NT2/D1 (cell line): ENCODE measurements at regions not wholly inside any gene's neighbourhood (a gene's known extent, or its start where the extent isn't known, plus 50 kb on each side); places are given as distances from the start of the nearest gene placed in this dataset.

ENCODE experiments used
- SUZ12 ChIP-seq: IDR thresholded peaks from 2 replicates; pipeline ENCODE4 v1.6.1; 2011; ENCODE audit not compliant: insufficient read length, insufficient read depth; ENCODE audit errors: extremely low read depth
- ZNF274 ChIP-seq: IDR thresholded peaks from 2 replicates; pipeline ENCODE4 v1.6.1; 2011; ENCODE audit warnings: mild to moderate bottlenecking, low read depth, low read length

GRCh38 chr12:126781593-126781992 is 1485.4 kb upstream of the TMEM132C start:
- TF ChIP-seq ZNF274: no peak
- no peak for TF ChIP-seq SUZ12
